Dermis blood vessel endothelial cell (primary cell): ENCODE measurements at regions not wholly inside any gene's neighbourhood (a gene's known extent, or its start where the extent isn't known, plus 50 kb on each side); places are given as distances from the start of the nearest gene placed in this dataset.
A peak's percentile ranks its signal among the peaks of the same experiment; 100 is the strongest.

Experiments
- DNase-seq: peaks from one replicate; pipeline ENCODE4 v3.0.0; 2010

GRCh38 chr1:227370533-227371254 is 52.4 kb upstream of the CDC42BPA start:
- peak; percentile 62 for DNase-seq

GRCh38 chr1:227369102-227369760 is 50.9 kb upstream of the CDC42BPA start:
- DNase-seq, result no peak
